WTC11 (cell line): ENCODE measurements at regions not wholly inside any gene's neighbourhood (a gene's known extent, or its start where the extent isn't known, plus 50 kb on each side); places are given as distances from the start of the nearest gene placed in this dataset.

Experiments used
- ATAC-seq: fragments of 200-7000 bp; cut with Tn5 transposase; 2 replicates; pipeline ENCODE4 v1.10.0; 2021; ENCODE audit warnings: mild to moderate bottlenecking, moderate library complexity
- CTCF ChIA-PET: fragments of 300-600 bp; sonication (Branson Sonifier 250); formaldehyde crosslinking; loops from one replicate; lab custom pipeline; 2021; ENCODE audit warnings: antibody characterized with exemption; lab: Charles Lee
- POLR2A ChIA-PET: fragments of 350-600 bp; sonication (Branson Sonifier 250); formaldehyde crosslinking; loops from one replicate; lab custom pipeline; 2021; ENCODE audit warnings: antibody characterized with exemption; lab: Charles Lee
- DNase-seq: peaks from one replicate; pipeline ENCODE4 v3.0.0; 2021; ENCODE audit warnings: low spot score
- H3K27ac Mint-ChIP-seq: 2 replicates; pipeline ENCODE4 v1.8.0; 2021; ENCODE audit warnings: mixed read lengths
- H3K27me3 Mint-ChIP-seq: 2 replicates; pipeline ENCODE4 v1.8.0; 2021; ENCODE audit warnings: low read depth, mild to moderate bottlenecking, moderate library complexity, mixed read lengths
- H3K36me3 Mint-ChIP-seq: 2 replicates; pipeline ENCODE4 v1.8.0; 2021; ENCODE audit warnings: mixed read lengths
- H3K4me1 Mint-ChIP-seq: 2 replicates; pipeline ENCODE4 v1.8.0; 2022; ENCODE audit warnings: mixed read lengths
- H3K4me3 Mint-ChIP-seq: 2 replicates; pipeline ENCODE4 v1.8.0; 2021; ENCODE audit warnings: mild to moderate bottlenecking, moderate library complexity, mixed read lengths
- H3K9me3 Mint-ChIP-seq: 2 replicates; pipeline ENCODE4 v1.8.0; 2021; ENCODE audit warnings: mixed read lengths
- CREM ChIP-seq: sonication (generic); formaldehyde crosslinking; IDR thresholded peaks from 2 replicates; pipeline ENCODE4 v1.8.1; 2022; ENCODE audit warnings: mild to moderate bottlenecking, missing genetic modification reagents, moderate library complexity
- GRHL2 ChIP-seq: fragments of 250-450 bp; sonication (Bioruptor Pico); IDR thresholded peaks from 2 replicates; pipeline ENCODE4 v1.8.0; 2022; ENCODE audit warnings: mild to moderate bottlenecking, moderate library complexity; ENCODE audit not compliant: insufficient replicate concordance, severe bottlenecking
- KAT7 ChIP-seq: sonication (generic); formaldehyde crosslinking; IDR thresholded peaks from 2 replicates; pipeline ENCODE4 v1.8.1; 2023; ENCODE audit warnings: missing genetic modification reagents, mild to moderate bottlenecking, borderline replicate concordance
- NR1H2 ChIP-seq: sonication (generic); formaldehyde crosslinking; IDR thresholded peaks from 2 replicates; pipeline ENCODE4 v1.9.0; 2021; ENCODE audit warnings: mild to moderate bottlenecking, moderate library complexity, missing genetic modification reagents
- NR3C1 ChIP-seq: sonication (generic); formaldehyde crosslinking; conservative IDR thresholded peaks from 2 replicates; pipeline ENCODE4 v1.8.1; 2023; ENCODE audit warnings: low read depth, mild to moderate bottlenecking, missing genetic modification reagents
- SOX15 ChIP-seq: fragments of 250-450 bp; sonication (Bioruptor Pico); IDR thresholded peaks from 2 replicates; pipeline ENCODE4 v1.9.0; 2021; ENCODE audit warnings: mild to moderate bottlenecking
- TCF7 ChIP-seq: sonication (generic); formaldehyde crosslinking; IDR thresholded peaks from 2 replicates; pipeline ENCODE4 v1.8.0; 2022; ENCODE audit warnings: mild to moderate bottlenecking, low read depth, missing genetic modification reagents, moderate library complexity
- TEAD1 ChIP-seq: sonication (generic); formaldehyde crosslinking; IDR thresholded peaks from 2 replicates; pipeline ENCODE4 v1.8.0; 2022; ENCODE audit warnings: mild to moderate bottlenecking, missing genetic modification reagents
- TP53 ChIP-seq: sonication (generic); formaldehyde crosslinking; IDR thresholded peaks from 2 replicates; pipeline ENCODE4 v1.8.1; 2023; ENCODE audit warnings: mild to moderate bottlenecking, missing genetic modification reagents
- ZNF121 ChIP-seq: sonication (generic); formaldehyde crosslinking; IDR thresholded peaks from 2 replicates; pipeline ENCODE4 v1.8.0; 2023; ENCODE audit warnings: missing genetic modification reagents
- ZNF219 ChIP-seq: sonication (generic); formaldehyde crosslinking; IDR thresholded peaks from 2 replicates; pipeline ENCODE4 v1.8.0; 2023; ENCODE audit warnings: missing genetic modification reagents, mild to moderate bottlenecking, borderline replicate concordance
- TF ChIP-seq, protein P1 (sequence below): sonication (generic); formaldehyde crosslinking; IDR thresholded peaks from 2 replicates; pipeline ENCODE4 v1.8.1; 2022; ENCODE audit warnings: mild to moderate bottlenecking, missing genetic modification reagents, moderate library complexity, borderline replicate concordance
- TF ChIP-seq, protein P2 (sequence below): sonication (generic); formaldehyde crosslinking; IDR thresholded peaks from 2 replicates; pipeline ENCODE4 v1.8.1; 2023; ENCODE audit warnings: mild to moderate bottlenecking, missing genetic modification reagents
- TF ChIP-seq, protein P3 (sequence below): fragments of 250-450 bp; sonication (Bioruptor Pico); IDR thresholded peaks from 2 replicates; pipeline ENCODE4 v1.8.0; 2021; ENCODE audit warnings: mild to moderate bottlenecking
- TF ChIP-seq, protein P4 (sequence below): sonication (generic); formaldehyde crosslinking; IDR thresholded peaks from 2 replicates; pipeline ENCODE4 v1.8.1; 2023; ENCODE audit warnings: mild to moderate bottlenecking, missing genetic modification reagents, borderline replicate concordance
- TF ChIP-seq, protein P5 (sequence below): sonication (generic); formaldehyde crosslinking; IDR thresholded peaks from 2 replicates; pipeline ENCODE4 v1.8.1; 2022; ENCODE audit warnings: mild to moderate bottlenecking, moderate library complexity, missing genetic modification reagents

DNA sequence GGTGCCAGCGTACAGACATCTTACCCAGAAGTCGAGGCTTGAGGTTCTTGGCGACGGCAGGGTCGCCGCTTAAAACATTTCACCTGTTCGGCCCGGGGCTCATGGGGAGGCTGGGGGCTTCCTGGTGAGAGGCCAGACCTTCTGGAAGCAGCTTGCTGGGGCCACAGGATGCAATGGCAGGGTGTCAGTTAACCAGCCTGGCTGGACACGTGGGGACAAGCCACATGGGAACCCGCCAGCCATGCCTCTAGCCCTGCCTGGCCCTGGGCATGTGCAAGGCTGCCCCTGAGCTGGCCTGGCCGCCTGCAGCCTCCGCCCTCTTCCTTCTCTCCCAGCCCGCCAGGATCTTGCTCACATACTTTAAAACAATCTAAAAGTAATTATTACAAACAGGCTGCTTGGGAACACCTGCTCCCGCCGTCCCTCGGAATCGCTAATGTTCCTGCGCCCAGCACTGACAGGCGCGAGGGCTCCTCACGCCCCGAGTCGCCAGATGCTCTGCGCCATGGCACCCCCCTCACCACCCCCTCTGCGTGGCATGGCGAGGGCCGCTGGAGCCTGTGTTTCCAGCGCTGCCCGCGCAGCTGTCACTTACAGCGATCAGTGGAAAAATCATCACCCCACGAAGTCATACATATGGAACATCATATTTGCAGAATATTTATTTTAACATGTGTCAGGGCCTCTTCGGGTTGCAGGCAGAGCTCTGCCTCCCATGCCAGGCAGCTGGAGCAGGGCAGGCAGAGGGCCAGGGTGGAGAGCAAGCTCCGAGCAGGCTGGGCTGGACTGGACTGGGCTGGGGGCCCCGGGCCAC, 188.7 kb upstream of the GSE1 start:
- no peaks in the 10 kb centered on the region for H3K27me3 Mint-ChIP-seq
- H3K36me3 Mint-ChIP-seq = no peaks in the 10 kb centered on the region
- peak; percentile 9 for DNase-seq
- peaks cover 20% of the 10 kb centered on the region for H3K4me1 Mint-ChIP-seq
- CTCF ChIA-PET = interaction anchor here (0.6 to 1.2 kb wide), 3 partner anchors 8 to 192 kb away, joined by 5 to 7 read pairs (median 6); no protein-coding TSS in a partner anchor
- H3K9me3 Mint-ChIP-seq = no peaks in the 10 kb centered on the region
- TF ChIP-seq, protein P1, sequence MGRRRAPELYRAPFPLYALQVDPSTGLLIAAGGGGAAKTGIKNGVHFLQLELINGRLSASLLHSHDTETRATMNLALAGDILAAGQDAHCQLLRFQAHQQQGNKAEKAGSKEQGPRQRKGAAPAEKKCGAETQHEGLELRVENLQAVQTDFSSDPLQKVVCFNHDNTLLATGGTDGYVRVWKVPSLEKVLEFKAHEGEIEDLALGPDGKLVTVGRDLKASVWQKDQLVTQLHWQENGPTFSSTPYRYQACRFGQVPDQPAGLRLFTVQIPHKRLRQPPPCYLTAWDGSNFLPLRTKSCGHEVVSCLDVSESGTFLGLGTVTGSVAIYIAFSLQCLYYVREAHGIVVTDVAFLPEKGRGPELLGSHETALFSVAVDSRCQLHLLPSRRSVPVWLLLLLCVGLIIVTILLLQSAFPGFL (CRISPR knock-in tag) = no peak
- TF ChIP-seq, protein P2, sequence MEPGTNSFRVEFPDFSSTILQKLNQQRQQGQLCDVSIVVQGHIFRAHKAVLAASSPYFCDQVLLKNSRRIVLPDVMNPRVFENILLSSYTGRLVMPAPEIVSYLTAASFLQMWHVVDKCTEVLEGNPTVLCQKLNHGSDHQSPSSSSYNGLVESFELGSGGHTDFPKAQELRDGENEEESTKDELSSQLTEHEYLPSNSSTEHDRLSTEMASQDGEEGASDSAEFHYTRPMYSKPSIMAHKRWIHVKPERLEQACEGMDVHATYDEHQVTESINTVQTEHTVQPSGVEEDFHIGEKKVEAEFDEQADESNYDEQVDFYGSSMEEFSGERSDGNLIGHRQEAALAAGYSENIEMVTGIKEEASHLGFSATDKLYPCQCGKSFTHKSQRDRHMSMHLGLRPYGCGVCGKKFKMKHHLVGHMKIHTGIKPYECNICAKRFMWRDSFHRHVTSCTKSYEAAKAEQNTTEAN (CRISPR knock-in tag) = no peak
- TF ChIP-seq, protein P3, sequence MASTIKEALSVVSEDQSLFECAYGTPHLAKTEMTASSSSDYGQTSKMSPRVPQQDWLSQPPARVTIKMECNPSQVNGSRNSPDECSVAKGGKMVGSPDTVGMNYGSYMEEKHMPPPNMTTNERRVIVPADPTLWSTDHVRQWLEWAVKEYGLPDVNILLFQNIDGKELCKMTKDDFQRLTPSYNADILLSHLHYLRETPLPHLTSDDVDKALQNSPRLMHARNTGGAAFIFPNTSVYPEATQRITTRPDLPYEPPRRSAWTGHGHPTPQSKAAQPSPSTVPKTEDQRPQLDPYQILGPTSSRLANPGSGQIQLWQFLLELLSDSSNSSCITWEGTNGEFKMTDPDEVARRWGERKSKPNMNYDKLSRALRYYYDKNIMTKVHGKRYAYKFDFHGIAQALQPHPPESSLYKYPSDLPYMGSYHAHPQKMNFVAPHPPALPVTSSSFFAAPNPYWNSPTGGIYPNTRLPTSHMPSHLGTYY = no peak
- TF ChIP-seq NR3C1 (no peak), KAT7 (no peak), CREM (CRISPR knock-in tag) (no peak), GRHL2 (CRISPR knock-in tag) (no peak), TP53 (CRISPR knock-in tag) (no peak), SOX15 (CRISPR knock-in tag) (no peak), TEAD1 (CRISPR knock-in tag) (no peak), NR1H2 (CRISPR knock-in tag) (no peak), TCF7 (CRISPR knock-in tag) (no peak), ZNF121 (CRISPR knock-in tag) (no peak), ZNF219 (no peak)
- TF ChIP-seq, protein P4, sequence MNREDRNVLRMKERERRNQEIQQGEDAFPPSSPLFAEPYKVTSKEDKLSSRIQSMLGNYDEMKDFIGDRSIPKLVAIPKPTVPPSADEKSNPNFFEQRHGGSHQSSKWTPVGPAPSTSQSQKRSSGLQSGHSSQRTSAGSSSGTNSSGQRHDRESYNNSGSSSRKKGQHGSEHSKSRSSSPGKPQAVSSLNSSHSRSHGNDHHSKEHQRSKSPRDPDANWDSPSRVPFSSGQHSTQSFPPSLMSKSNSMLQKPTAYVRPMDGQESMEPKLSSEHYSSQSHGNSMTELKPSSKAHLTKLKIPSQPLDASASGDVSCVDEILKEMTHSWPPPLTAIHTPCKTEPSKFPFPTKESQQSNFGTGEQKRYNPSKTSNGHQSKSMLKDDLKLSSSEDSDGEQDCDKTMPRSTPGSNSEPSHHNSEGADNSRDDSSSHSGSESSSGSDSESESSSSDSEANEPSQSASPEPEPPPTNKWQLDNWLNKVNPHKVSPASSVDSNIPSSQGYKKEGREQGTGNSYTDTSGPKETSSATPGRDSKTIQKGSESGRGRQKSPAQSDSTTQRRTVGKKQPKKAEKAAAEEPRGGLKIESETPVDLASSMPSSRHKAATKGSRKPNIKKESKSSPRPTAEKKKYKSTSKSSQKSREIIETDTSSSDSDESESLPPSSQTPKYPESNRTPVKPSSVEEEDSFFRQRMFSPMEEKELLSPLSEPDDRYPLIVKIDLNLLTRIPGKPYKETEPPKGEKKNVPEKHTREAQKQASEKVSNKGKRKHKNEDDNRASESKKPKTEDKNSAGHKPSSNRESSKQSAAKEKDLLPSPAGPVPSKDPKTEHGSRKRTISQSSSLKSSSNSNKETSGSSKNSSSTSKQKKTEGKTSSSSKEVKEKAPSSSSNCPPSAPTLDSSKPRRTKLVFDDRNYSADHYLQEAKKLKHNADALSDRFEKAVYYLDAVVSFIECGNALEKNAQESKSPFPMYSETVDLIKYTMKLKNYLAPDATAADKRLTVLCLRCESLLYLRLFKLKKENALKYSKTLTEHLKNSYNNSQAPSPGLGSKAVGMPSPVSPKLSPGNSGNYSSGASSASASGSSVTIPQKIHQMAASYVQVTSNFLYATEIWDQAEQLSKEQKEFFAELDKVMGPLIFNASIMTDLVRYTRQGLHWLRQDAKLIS (CRISPR knock-in tag) = no peak
- TF ChIP-seq, protein P5, sequence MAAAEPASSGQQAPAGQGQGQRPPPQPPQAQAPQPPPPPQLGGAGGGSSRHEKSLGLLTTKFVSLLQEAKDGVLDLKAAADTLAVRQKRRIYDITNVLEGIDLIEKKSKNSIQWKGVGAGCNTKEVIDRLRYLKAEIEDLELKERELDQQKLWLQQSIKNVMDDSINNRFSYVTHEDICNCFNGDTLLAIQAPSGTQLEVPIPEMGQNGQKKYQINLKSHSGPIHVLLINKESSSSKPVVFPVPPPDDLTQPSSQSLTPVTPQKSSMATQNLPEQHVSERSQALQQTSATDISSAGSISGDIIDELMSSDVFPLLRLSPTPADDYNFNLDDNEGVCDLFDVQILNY (CRISPR knock-in tag) = no peak
- POLR2A ChIA-PET = no interaction called here
- ATAC-seq = no peak
- no peak overlapping the region for H3K27ac Mint-ChIP-seq
- H3K4me3 Mint-ChIP-seq = no peak overlapping the region
